K562 (cell line): ENCODE measurements at regions not wholly inside any gene's neighbourhood (a gene's known extent, or its start where the extent isn't known, plus 50 kb on each side); places are given as distances from the start of the nearest gene placed in this dataset.
A peak's percentile ranks its signal among the peaks of the same experiment; 100 is the strongest.

Experiments
- CREB1 ChIP-seq, 2 experiments: sonication (generic) in 1 of 2; formaldehyde crosslinking in 1 of 2; IDR thresholded peaks; 2 replicates each; pipeline versions ENCODE4 v1.6.1 to v1.8.0; 2012 to 2022; ENCODE audit warnings: inconsistent platforms in 1 of 2, mild to moderate bottlenecking in 1 of 2, missing genetic modification reagents in 1 of 2, moderate library complexity in 1 of 2
- E2F3 ChIP-seq: fragments of 250-450 bp; sonication (Bioruptor Pico); IDR thresholded peaks from 2 replicates; pipeline ENCODE4 v1.4.0; 2020; ENCODE audit warnings: mild to moderate bottlenecking
- GTF2A2 ChIP-seq: IDR thresholded peaks from 2 replicates; pipeline ENCODE4 v1.6.1; 2016; ENCODE audit warnings: mild to moderate bottlenecking, missing genetic modification characterization, missing compliant biosample characterization
- LEF1 ChIP-seq: fragments of 450-650 bp; IDR thresholded peaks from 2 replicates; pipeline ENCODE4 v1.6.1; 2016; ENCODE audit warnings: mild to moderate bottlenecking
- MECOM ChIP-seq: fragments of 250-450 bp; sonication (Bioruptor Pico); IDR thresholded peaks from 2 replicates; pipeline ENCODE4 v1.8.0; 2022; ENCODE audit warnings: inconsistent platforms
- NCOA4 ChIP-seq: fragments of 450-650 bp; IDR thresholded peaks from 2 replicates; pipeline ENCODE4 v1.6.1; 2018; ENCODE audit warnings: mild to moderate bottlenecking; ENCODE audit not compliant: partially characterized antibody
- PRPF4 ChIP-seq: fragments of 200-400 bp; formaldehyde crosslinking; IDR thresholded peaks from one replicate; pipeline ENCODE4 v1.6.1; 2017; ENCODE audit warnings: low read length, low read depth, mild to moderate bottlenecking; ENCODE audit not compliant: insufficient read depth, poor library complexity, severe bottlenecking
- PTBP1 ChIP-seq: fragments of 200-400 bp; formaldehyde crosslinking; IDR thresholded peaks from 2 replicates; pipeline ENCODE4 v1.6.1; 2017; ENCODE audit warnings: low read depth, low read length
- TAF7 ChIP-seq: fragments of 450-650 bp; IDR thresholded peaks from 2 replicates; pipeline ENCODE4 v1.6.1; 2016; ENCODE audit warnings: missing genetic modification characterization, missing compliant biosample characterization
- ZNF184 ChIP-seq: sonication (generic); formaldehyde crosslinking; IDR thresholded peaks from 2 replicates; pipeline ENCODE4 v1.5.0; 2020; ENCODE audit warnings: missing genetic modification reagents
- TF ChIP-seq, protein P1 (sequence below): fragments of 450-650 bp; IDR thresholded peaks from 2 replicates; pipeline ENCODE4 v1.6.1; 2016; ENCODE audit warnings: low read depth
- TF ChIP-seq, protein P2 (sequence below): fragments of 250-450 bp; sonication (Bioruptor Pico); IDR thresholded peaks from 2 replicates; pipeline ENCODE4 v1.4.0; 2020; ENCODE audit warnings: mild to moderate bottlenecking, moderate library complexity
- TF ChIP-seq, protein P3 (sequence below): IDR thresholded peaks from 2 replicates; pipeline ENCODE4 v1.6.1; 2014; ENCODE audit warnings: antibody characterized with exemption
- TF ChIP-seq, protein P4 (sequence below): fragments of 450-650 bp; IDR thresholded peaks from 2 replicates; pipeline ENCODE4 v1.6.1; 2016; ENCODE audit warnings: borderline replicate concordance

DNA sequence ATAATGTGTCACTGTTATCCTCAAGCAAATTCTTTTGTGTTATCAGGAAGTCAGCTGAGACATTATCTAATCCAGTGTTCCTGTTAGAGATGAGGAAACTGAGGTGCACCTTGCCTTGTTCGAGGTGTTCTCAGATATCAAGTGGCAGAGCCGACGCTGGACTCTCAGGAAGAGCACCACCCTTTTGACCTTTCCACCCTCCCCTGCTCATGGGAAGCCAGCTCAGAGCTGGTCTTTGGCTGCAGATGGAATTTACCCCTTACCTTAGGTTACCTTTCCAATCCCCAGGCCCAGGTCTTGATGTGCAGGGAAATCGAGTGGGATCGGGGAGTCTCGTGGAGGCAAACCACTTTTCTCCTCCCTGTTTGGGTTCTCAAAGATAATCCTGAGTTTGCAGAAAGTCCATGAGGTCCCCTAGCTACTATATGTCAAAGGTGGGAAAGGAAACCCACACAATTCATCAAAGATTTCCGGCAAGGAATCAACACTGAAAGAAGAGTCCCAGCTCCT lies 62.9 kb upstream of the PIM1 start (continued):
- TF ChIP-seq, protein P1, sequence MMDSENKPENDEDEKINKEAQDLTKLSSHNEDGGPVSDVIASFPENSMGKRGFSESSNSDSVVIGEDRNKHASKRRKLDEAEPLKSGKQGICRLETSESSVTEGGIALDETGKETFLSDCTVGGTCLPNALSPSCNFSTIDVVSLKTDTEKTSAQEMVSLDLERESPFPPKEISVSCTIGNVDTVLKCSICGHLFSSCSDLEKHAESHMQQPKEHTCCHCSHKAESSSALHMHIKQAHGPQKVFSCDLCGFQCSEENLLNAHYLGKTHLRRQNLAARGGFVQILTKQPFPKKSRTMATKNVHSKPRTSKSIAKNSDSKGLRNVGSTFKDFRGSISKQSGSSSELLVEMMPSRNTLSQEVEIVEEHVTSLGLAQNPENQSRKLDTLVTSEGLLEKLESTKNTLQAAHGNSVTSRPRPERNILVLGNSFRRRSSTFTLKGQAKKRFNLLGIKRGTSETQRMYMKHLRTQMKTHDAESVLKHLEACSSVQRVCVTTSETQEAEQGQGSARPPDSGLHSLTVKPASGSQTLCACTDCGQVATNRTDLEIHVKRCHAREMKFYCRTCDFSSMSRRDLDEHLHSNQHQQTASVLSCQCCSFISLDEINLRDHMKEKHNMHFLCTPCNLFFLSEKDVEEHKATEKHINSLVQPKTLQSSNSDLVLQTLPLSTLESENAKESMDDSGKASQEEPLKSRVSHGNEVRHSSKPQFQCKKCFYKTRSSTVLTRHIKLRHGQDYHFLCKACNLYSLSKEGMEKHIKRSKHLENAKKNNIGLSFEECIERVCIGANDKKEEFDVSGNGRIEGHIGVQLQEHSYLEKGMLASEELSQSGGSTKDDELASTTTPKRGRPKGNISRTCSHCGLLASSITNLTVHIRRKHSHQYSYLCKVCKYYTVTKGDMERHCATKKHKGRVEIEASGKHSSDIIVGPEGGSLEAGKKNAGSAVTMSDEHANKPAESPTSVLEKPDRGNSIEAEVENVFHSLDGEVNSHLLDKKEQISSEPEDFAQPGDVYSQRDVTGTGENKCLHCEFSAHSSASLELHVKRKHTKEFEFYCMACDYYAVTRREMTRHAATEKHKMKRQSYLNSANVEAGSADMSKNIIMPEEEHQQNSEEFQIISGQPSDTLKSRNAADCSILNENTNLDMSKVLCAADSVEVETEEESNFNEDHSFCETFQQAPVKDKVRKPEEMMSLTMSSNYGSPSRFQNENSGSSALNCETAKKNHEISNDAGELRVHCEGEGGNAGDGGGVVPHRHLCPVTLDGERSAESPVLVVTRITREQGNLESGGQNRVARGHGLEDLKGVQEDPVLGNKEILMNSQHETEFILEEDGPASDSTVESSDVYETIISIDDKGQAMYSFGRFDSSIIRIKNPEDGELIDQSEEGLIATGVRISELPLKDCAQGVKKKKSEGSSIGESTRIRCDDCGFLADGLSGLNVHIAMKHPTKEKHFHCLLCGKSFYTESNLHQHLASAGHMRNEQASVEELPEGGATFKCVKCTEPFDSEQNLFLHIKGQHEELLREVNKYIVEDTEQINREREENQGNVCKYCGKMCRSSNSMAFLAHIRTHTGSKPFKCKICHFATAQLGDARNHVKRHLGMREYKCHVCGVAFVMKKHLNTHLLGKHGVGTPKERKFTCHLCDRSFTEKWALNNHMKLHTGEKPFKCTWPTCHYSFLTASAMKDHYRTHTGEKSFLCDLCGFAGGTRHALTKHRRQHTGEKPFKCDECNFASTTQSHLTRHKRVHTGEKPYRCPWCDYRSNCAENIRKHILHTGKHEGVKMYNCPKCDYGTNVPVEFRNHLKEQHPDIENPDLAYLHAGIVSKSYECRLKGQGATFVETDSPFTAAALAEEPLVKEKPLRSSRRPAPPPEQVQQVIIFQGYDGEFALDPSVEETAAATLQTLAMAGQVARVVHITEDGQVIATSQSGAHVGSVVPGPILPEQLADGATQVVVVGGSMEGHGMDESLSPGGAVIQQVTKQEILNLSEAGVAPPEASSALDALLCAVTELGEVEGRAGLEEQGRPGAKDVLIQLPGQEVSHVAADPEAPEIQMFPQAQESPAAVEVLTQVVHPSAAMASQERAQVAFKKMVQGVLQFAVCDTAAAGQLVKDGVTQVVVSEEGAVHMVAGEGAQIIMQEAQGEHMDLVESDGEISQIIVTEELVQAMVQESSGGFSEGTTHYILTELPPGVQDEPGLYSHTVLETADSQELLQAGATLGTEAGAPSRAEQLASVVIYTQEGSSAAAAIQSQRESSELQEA, result no peak
- TF ChIP-seq PTBP1 (no peak), MECOM (CRISPR knock-in tag) (no peak), GTF2A2 (tag) (no peak), E2F3 (CRISPR knock-in tag) (no peak), LEF1 (no peak), TAF7 (no peak), PRPF4 (no peak), CREB1 (IDR thresholded peaks at IDR 0.05) (no peak), CREB1 (CRISPR knock-in tag; IDR thresholded peaks at IDR 0.05) (no peak), ZNF184 (no peak), NCOA4 (no peak)
- TF ChIP-seq, protein P2, sequence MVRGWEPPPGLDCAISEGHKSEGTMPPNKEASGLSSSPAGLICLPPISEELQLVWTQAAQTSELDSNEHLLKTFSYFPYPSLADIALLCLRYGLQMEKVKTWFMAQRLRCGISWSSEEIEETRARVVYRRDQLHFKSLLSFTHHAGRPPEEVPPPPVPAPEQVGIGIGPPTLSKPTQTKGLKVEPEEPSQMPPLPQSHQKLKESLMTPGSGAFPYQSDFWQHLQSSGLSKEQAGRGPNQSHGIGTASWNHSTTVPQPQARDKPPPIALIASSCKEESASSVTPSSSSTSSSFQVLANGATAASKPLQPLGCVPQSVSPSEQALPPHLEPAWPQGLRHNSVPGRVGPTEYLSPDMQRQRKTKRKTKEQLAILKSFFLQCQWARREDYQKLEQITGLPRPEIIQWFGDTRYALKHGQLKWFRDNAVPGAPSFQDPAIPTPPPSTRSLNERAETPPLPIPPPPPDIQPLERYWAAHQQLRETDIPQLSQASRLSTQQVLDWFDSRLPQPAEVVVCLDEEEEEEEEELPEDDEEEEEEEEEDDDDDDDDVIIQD (CRISPR knock-in tag), result peak; percentile 44; the same call in 1 of the 2 replicates
- TF ChIP-seq, protein P3, sequence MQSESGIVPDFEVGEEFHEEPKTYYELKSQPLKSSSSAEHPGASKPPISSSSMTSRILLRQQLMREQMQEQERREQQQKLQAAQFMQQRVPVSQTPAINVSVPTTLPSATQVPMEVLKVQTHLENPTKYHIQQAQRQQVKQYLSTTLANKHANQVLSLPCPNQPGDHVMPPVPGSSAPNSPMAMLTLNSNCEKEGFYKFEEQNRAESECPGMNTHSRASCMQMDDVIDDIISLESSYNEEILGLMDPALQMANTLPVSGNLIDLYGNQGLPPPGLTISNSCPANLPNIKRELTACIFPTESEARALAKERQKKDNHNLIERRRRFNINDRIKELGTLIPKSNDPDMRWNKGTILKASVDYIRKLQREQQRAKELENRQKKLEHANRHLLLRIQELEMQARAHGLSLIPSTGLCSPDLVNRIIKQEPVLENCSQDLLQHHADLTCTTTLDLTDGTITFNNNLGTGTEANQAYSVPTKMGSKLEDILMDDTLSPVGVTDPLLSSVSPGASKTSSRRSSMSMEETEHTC, result no peak
- TF ChIP-seq, protein P4, sequence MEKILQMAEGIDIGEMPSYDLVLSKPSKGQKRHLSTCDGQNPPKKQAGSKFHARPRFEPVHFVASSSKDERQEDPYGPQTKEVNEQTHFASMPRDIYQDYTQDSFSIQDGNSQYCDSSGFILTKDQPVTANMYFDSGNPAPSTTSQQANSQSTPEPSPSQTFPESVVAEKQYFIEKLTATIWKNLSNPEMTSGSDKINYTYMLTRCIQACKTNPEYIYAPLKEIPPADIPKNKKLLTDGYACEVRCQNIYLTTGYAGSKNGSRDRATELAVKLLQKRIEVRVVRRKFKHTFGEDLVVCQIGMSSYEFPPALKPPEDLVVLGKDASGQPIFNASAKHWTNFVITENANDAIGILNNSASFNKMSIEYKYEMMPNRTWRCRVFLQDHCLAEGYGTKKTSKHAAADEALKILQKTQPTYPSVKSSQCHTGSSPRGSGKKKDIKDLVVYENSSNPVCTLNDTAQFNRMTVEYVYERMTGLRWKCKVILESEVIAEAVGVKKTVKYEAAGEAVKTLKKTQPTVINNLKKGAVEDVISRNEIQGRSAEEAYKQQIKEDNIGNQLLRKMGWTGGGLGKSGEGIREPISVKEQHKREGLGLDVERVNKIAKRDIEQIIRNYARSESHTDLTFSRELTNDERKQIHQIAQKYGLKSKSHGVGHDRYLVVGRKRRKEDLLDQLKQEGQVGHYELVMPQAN, result no peak
